Muscle layer of duodenum (tissue), 2 donors: ENCODE measurements at regions not wholly inside any gene's neighbourhood (a gene's known extent, or its start where the extent isn't known, plus 50 kb on each side); places are given as distances from the start of the nearest gene placed in this dataset.
"Not testable (repeated sequence)": the region's sequence is repeated elsewhere in the genome, so short reads cannot be mapped to it uniquely, and the experiment has no call there.

Experiments used
- H3K27ac ChIP-seq: one replicate; pipeline ENCODE4 v1.7.0; 2013; ENCODE audit warnings: mild to moderate bottlenecking, low read length
- H3K27me3 ChIP-seq: one replicate; pipeline ENCODE4 v1.7.0; 2013; ENCODE audit warnings: low read depth, mild to moderate bottlenecking, control low read depth, low read length
- H3K36me3 ChIP-seq, 2 donors: one replicate each; pipeline ENCODE4 v1.7.0; 2013; ENCODE audit warnings: low read length in 2 of 2, control low read depth in 1 of 2, mild to moderate bottlenecking in 1 of 2; ENCODE audit not compliant: insufficient read depth in 2 of 2, control insufficient read depth in 1 of 2
- H3K4me1 ChIP-seq, 2 donors: one replicate each; pipeline ENCODE4 v1.7.0; 2013; ENCODE audit warnings: low read length in 2 of 2, mild to moderate bottlenecking in 2 of 2, control low read depth in 1 of 2, moderate library complexity in 1 of 2; ENCODE audit not compliant: insufficient read depth in 2 of 2, control insufficient read depth in 1 of 2
- H3K4me3 ChIP-seq, 2 donors: one replicate each; pipeline ENCODE4 v1.7.0; 2013; ENCODE audit warnings: low read length in 2 of 2, low read depth in 1 of 2, mild to moderate bottlenecking in 1 of 2
- H3K9me3 ChIP-seq, 2 donors: one replicate each; pipeline ENCODE4 v1.7.0; 2013; ENCODE audit warnings: low read length in 2 of 2, control low read depth in 1 of 2, mild to moderate bottlenecking in 1 of 2; ENCODE audit not compliant: control insufficient read depth in 1 of 2
- donor health status: healthy.

GRCh38 chr1:238404921-238405320 lies 514.2 kb upstream of the ZP4 start:
- Histone ChIP-seq H3K36me3 (no peaks in the 10 kb centered on the region), H3K9me3 (no peaks in the 10 kb centered on the region), H3K27me3 (no peaks in the 10 kb centered on the region), H3K4me3 (no peak overlapping the region), H3K27ac (no peak overlapping the region), H3K4me1 (no peaks in the 10 kb centered on the region)

- Histone ChIP-seq H3K4me3 (no peak overlapping the region), H3K27ac (no peak overlapping the region), H3K4me1 (no peaks in the 10 kb centered on the region), H3K27me3 (no peaks in the 10 kb centered on the region), H3K36me3 (no peaks in the 10 kb centered on the region), H3K9me3 (no peaks in the 10 kb centered on the region)
Observed at GRCh38 chr1:238404481-238404880, 513.8 kb upstream of the ZP4 start.

DNA sequence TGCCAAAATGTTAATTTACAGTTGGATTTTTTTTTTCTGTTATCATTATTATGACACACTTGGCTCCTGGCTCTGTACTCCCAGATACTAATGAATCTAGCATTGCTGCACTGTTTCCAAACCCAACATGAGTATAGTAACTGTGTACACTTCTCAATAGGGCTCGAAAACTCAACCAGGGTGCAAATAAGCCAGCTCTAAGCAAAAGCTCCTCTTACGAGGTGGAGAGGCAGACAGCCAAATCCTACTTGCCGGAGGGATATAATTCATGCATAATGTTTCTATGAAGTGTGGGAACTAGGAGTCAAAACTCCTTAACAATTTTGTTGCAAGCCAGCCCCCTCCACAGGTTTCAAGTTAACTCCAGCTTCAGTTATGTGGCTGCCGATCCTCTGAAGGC lies 510.4 kb upstream of the ZP4 start:
- no peaks in the 10 kb centered on the region for H3K4me1 ChIP-seq
- no peaks in the 10 kb centered on the region for H3K27me3 ChIP-seq
- no peak overlapping the region for H3K27ac ChIP-seq
- H3K4me3 ChIP-seq = no peak overlapping the region
- H3K36me3 ChIP-seq = no peaks in the 10 kb centered on the region
- H3K9me3 ChIP-seq = no peaks in the 10 kb centered on the region

DNA sequence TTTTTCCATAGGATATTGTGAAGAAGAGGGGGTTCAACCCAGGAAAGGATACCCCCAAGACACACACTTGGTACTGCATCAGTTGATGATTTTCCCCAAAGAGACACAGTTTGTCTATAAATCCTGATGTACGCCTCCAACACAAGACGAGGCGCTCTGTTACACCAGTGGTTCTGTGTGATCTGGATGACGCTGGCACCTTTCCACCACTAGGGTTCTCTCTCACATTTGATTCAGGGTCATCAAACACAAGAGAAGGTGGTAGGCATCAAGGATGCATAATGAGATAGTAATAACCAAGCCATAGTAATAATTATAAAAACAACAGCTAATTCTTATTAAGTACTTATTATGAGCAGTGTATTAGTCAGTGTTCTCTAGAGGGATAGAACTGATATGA lies 508.8 kb upstream of the ZP4 start:
- Histone ChIP-seq H3K4me3 (no peak overlapping the region), H3K27ac (no peak overlapping the region), H3K9me3 (no peaks in the 10 kb centered on the region), H3K4me1 (no peaks in the 10 kb centered on the region), H3K36me3 (no peaks in the 10 kb centered on the region), H3K27me3 (no peaks in the 10 kb centered on the region)

DNA sequence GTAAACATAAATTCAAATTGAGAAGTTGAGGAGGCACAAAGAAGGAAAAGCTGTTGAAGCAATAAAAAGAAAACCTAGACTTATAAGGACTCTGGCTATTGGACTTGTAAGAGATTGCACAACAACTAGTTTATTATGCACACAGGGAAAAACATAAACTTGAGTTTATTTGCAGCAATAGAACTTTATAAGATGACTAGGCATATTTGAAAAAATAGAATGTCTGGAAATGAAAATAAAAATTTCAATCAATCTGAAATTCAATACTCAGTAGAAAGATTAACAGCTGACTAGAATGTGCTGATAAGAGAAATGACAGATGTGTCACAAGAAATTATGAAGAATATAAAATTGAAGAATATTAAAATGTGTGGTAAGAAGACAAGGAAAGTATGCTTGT lies 505.4 kb upstream of the ZP4 start:
- H3K27me3 ChIP-seq = no peaks in the 10 kb centered on the region
- no peaks in the 10 kb centered on the region for H3K36me3 ChIP-seq
- H3K4me1 ChIP-seq = no peaks in the 10 kb centered on the region
- H3K9me3 ChIP-seq = no peaks in the 10 kb centered on the region
- H3K4me3 ChIP-seq = no peak overlapping the region
- H3K27ac ChIP-seq = no peak overlapping the region

DNA sequence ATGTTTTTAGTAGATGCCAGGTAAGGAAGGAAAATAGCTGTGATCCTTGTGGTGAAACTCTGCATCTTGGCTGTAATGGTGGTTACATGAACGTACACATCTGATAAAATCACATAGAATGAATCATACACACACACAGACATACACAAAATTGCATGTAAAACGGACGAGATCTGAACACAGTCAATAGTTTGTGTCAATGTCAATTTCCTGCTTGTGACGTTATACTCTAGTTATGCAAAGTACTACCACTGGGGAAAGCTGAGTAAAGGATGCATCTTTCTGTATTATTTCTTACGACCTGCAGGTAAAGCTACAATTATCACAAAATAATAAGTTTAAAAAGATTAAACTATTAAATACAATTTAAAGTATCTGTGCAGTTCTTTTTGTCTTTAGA lies 493.7 kb upstream of the ZP4 start:
- no peaks in the 10 kb centered on the region for H3K36me3 ChIP-seq
- H3K9me3 ChIP-seq = no peaks in the 10 kb centered on the region
- H3K4me3 ChIP-seq = no peak overlapping the region

GRCh38 chr1:238380167-238380566 lies 489.4 kb upstream of the ZP4 start:
- no peak overlapping the region for H3K4me3 ChIP-seq
- H3K27ac ChIP-seq = no peak overlapping the region
- no peaks in the 10 kb centered on the region for H3K9me3 ChIP-seq
- no peaks in the 10 kb centered on the region for H3K27me3 ChIP-seq
- no peaks in the 10 kb centered on the region for H3K36me3 ChIP-seq
- H3K4me1 ChIP-seq = no peaks in the 10 kb centered on the region

More for the DNA sequence above, 493.7 kb upstream of the ZP4 start:
- no peaks in the 10 kb centered on the region for H3K27me3 ChIP-seq
- H3K27ac ChIP-seq = no peak overlapping the region
- H3K4me1 ChIP-seq = no peaks in the 10 kb centered on the region

DNA sequence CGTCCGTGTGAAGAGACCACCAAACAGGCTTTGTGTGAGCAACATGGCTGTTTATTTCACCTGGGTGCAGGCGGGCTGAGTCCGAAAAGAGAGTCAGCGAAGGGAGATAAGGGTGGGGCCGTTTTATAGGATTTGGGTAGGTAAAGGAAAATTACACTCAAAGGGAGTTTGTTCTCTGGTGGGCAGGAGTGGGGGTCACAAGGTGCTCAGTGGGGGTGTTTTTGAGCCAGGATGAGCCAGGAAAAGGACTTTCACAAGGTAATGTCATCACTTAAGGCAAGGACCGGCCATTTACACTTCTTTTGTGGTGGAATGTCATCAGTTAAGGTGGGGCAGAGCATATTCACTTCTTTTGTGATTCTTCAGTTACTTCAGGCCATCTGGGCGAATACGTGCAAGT lies 488.7 kb upstream of the ZP4 start:
- not testable (repeated sequence) for H3K4me3 ChIP-seq, H3K27me3 ChIP-seq, H3K27ac ChIP-seq, H3K4me1 ChIP-seq, H3K36me3 ChIP-seq, H3K9me3 ChIP-seq

GRCh38 chr1:238377280-238377919 lies 486.7 kb upstream of the ZP4 start:
- H3K36me3 ChIP-seq = no peaks in the 10 kb centered on the region
- H3K27ac ChIP-seq = no peak overlapping the region
- H3K4me3 ChIP-seq = no peak overlapping the region
- no peaks in the 10 kb centered on the region for H3K9me3 ChIP-seq
- no peaks in the 10 kb centered on the region for H3K27me3 ChIP-seq
- H3K4me1 ChIP-seq = no peaks in the 10 kb centered on the region

DNA sequence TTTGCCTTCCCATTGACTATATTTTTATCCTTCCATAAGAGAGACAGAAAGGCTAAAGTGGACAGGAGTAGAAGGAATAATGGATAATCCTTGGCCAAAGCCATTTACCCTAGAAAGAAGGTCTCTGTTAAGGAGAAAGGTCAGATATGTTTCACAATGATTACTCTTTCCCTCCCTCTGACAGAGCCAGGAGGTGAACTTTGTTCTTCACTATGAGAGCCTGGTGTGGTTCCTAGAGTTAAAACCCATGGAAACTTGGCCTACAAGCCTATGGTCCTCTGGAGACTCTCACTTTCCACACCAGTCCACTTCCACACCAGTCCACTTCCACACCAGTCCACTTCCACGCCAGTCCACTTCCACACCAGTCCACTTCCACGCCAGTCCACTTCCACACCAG lies 479.9 kb upstream of the ZP4 start:
- Histone ChIP-seq H3K4me1 (no peaks in the 10 kb centered on the region), H3K36me3 (no peaks in the 10 kb centered on the region), H3K27ac (no peak overlapping the region), H3K4me3 (no peak overlapping the region), H3K27me3 (no peaks in the 10 kb centered on the region), H3K9me3 (peaks cover 0 to 3% of the 10 kb centered on the region in 2 donors)

- Histone ChIP-seq H3K27ac (no peak overlapping the region), H3K36me3 (no peaks in the 10 kb centered on the region), H3K27me3 (no peaks in the 10 kb centered on the region), H3K4me3 (no peak overlapping the region), H3K4me1 (no peaks in the 10 kb centered on the region), H3K9me3 (peaks cover 0 to 3% of the 10 kb centered on the region in 2 donors)
Observed at GRCh38 chr1:238364214-238364892, 473.6 kb upstream of the ZP4 start.

DNA sequence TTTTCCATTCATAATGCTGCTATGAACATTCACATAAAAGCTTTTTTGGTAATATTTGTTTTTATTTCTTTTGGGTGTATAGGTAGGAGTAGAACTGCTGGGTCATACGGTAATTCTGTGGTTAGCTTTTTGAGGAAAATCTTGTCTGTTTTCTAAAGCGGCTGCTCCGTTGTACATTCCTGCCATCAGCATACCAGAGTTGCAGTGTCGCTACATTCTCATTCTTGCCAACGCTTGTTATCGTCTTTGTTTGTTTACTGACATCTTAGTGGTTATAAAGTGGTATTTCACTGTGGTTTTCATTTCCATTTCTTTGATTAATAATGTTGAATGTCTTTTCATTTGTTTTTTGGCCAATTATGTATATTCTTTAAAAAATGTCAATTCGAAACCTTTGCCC lies 469.8 kb upstream of the ZP4 start:
- Histone ChIP-seq H3K4me1 (no peaks in the 10 kb centered on the region), H3K27me3 (no peaks in the 10 kb centered on the region), H3K9me3 (no peaks in the 10 kb centered on the region)

More for the DNA sequence above, 469.8 kb upstream of the ZP4 start:
- Histone ChIP-seq H3K36me3 (no peaks in the 10 kb centered on the region), H3K4me3 (no peak overlapping the region), H3K27ac (no peak overlapping the region)
